HG02884 (cell line): ENCODE measurements at regions not wholly inside any gene's neighbourhood (a gene's known extent, or its start where the extent isn't known, plus 50 kb on each side); places are given as distances from the start of the nearest gene placed in this dataset.

Experiments used
- ATAC-seq: cut with Tn5 transposase; IDR thresholded peaks from one replicate; pipeline ENCODE4 v1.9.1; 2021; ENCODE audit warnings: mild to moderate bottlenecking, moderate library complexity; ENCODE audit not compliant: unreplicated experiment

DNA sequence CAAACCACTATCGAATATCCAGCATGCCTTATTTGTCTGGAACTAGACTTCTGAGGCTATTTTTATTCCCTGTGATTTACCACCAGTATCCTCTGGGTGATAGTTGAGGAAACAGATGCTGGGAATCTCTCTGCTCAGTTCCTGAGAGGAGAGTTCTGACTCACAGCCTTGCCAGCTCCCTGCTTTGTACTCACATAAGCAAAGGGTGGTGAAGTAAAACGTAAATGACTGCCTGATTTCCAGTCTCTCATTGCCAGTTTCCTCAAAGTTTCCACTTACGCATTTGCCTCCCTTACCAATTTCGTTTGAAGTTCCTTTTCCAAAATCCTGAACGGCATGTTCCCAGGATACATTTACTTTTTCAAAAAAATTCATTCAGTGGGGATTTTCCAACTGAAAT, 69.2 kb upstream of the HNRNPA3 start:
- no peak for ATAC-seq

DNA sequence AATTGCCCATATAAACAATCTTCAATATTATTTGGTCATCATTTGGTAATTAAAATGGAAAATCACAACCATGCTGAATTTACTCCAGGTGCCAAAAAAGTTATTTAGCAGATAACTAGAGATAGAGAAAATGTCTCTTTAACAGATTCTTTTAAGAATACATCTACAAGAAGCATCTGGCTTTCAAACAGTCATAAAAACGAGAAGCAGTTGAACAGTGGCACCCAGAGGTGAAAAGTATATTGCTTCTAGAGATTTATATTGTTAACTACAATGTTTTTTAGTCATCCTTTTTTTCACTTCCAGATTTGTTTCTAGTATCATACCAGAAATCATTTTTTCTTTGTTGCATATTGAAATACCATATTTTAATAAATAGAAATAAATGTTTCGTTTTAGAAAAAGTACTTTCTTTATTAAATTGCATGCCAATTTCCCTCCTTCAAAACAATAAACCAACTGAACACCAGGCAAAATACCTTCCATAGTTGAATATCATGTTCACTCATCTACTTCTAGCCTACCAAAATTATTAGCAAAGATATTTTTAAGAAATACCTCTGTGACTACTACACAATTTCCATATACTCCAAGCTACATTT, 65.4 kb upstream of the HNRNPA3 start:
- ATAC-seq = peak; percentile 59

DNA sequence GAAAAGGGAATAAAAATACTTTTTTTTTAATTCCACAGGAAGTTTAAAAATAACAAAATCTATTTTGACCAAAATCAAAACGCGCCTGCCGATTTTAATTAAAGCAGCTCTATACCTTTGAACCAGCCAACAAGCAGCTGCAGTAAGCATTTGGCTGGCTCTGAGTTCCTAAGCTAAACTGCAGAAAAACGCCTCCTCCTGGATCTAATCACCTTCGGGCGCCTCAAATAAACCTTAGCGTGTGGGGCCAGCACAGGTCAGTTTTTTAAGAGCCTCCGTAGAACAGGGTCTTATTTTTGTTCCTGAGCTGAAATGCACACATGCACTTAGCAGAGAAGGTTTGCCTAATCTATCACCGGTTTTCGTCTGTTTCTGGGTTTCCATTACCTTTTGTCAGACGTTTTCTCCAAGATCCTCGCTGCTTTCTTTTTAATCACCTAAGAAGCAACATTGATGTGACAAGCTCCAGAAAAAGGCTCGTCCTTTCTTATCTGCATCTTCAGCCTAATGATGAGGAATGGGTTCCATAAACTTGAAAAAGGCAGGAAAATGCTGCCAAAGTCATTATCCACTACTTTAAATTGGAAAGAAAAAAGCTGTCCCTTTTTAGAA, 64.7 kb upstream of the HNRNPA3 start:
- ATAC-seq = no peak

DNA sequence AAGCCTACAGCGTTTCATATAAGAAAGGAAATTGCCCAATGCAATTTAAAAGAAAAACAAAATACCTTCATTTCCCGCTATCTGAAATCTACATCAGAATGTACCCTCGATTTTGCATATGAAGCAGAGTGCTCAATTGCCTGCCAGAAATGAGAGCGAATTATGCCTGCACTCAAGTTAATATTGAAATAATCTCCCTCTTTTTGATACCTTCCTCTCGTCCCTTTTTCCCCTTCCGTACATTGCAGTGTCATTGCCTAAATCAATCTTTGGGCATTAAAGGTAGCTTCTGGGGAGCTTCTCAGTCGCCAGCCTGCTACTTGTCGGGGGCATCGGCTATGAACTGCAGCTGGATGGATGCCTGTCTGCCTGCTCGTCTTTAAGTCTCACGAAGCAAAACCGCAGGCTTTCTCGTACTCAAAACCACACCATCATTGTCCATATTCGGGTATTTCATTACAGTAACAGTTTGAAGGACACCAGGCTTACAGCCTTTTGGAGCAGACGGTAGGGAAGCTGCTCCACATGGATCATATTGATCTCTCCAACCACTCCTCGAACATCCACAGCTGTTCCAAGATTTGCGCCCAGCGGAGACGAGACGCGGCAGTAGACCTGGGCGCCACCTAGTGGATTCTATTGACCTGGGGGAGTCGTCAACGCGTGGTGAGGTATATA, 64.0 kb upstream of the HNRNPA3 start:
- ATAC-seq = peak; percentile 83

DNA sequence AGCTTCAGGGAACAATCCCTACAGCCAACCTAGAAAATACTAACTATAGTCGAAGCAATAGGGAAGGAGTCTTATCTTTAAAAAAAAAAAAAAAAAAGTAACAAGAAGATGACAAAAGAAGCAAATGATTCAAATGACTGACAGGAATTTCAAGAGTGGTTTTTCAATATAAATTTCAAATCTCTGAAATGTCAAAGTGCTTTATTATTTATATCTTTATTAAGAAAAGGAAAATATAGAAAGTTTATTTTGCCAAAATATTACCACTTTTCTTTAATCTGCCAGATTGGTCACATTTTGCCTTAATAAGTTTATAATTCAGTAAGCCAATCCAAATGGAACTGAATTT, 63.5 kb upstream of the HNRNPA3 start:
- no peak for ATAC-seq

DNA sequence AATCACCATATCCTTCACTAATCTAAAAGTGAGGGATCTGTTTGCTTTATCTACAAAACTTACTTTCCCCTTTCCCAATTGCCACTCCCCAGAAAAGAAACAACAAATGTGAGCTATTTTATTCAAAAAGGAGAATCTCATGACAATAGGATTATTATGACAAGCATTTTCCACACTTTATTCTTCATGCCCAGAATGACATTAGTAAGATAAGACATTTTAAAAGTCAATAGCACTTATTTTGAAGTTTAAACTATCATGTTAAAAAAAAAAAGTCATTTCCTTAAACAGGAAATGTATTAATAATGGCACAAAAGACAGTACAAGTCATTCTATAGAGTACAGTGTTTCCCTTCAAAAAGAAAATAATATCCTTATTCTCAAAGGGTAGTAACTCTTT, 58.8 kb upstream of the HNRNPA3 start:
- ATAC-seq = no peak

DNA sequence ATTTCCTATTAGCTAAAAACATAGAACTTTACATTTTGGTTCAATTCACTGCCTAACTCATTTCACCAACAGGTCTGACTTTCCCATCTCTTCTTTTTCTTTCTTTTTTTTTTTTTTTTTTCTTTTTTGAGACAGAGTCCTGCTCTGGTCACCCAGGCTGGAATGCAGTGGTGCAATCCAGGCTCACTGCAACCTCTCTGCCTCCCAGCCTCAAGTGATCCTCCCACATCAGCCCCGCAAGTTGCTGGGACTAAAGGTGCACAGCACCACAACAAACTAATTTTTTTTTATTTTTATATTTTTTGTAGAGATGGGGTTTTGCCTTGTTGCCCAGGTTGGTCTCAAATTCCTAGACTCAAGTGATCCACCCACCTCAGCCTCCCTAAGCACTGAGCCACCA, 57.8 kb upstream of the HNRNPA3 start:
- ATAC-seq = no peak

DNA sequence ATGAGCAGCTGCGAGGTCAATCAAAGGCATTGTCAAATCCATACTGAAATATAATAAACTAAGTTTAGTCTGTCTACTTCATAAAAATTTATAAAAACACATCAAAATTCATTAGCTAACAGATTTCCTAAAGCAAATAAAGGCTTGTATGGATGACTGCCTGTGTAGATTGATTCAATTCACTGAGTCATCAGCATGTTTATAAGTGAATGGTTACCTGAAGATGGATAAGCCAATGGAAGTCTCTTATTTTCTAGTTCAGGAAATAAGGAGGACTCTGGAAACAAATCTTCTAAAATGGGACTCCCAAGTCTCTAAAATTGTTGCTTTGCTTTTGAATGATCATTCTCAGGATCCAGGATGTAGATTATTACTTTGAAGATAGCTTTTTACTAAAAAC, 57.0 kb upstream of the HNRNPA3 start:
- ATAC-seq = no peak

DNA sequence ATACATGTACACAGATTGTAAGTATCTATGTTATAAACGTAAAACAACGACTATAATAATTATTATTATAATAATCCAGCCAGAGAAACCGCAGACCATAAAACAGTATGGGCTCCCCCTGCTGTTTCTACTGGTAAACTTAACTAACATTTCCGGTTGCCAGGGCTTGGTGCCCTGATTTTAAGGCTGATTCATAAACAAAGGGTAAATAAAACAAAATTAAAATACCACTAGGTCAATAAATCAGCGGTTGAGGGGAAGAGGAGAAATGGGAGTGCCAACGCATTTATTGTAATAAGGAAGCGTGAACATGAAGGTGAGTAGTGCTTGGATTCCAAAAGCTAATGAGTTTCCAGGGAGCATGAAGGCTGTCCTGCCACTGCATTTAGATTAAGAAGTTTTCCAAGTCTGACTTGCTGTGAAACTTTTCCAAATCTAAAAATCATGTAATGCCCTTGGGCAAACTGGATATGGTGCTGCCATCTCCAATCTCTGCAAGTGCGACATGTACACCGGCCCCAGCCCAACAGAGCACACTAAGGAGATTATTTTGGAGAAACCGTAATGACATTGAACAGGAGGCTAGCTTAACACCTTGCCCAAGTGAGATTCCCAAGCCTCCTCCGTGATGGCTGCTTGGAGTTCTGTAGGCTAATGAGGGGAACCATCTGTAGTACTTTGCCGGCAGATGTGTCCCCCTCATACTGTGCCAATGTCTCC, 50.7 kb upstream of the HNRNPA3 start:
- ATAC-seq = no peak
